Body of pancreas (tissue), 4 donors: ENCODE measurements at regions not wholly inside any gene's neighbourhood (a gene's known extent, or its start where the extent isn't known, plus 50 kb on each side); places are given as distances from the start of the nearest gene placed in this dataset.

Experiments
- POLR2A ChIP-seq, 3 donors: fragments of 450-650 bp; IDR thresholded peaks; one replicate each; pipeline ENCODE4 v1.6.1; 2016; ENCODE audit warnings: antibody characterized with exemption in 3 of 3, mild to moderate bottlenecking in 2 of 3
- TF ChIP-seq, protein P1 (sequence below), 7 experiments: fragments of 450-650 bp in 4 of 7; fragments of 200-600 bp in 3 of 7; sonication (generic) in 3 of 7; IDR thresholded peaks; one replicate each; pipeline ENCODE4 v1.5.1; 2016 to 2019; ENCODE audit warnings: antibody characterized with exemption in 7 of 7

DNA sequence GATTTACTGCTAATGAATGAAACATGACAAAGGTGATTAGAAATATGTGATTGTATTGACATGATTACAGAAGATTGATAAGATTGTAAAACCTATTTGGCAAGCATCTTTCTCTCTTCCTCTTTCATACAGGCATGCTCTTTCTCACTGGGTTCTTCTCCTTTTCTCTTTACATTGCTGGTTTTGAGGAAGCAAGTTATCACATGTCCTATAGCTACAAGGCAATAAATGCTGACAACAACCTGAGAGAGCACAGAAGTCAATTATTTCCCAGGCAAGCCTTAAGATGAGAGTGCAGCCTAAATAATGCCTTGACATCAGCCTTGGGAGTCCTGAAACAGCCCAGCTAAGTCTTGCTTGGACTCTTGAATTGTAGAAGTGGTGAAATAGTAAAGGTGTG, 875.0 kb downstream of the SLITRK1 start:
- TF ChIP-seq POLR2A (IDR thresholded peaks at IDR 0.05), result no peak
- TF ChIP-seq, protein P1, sequence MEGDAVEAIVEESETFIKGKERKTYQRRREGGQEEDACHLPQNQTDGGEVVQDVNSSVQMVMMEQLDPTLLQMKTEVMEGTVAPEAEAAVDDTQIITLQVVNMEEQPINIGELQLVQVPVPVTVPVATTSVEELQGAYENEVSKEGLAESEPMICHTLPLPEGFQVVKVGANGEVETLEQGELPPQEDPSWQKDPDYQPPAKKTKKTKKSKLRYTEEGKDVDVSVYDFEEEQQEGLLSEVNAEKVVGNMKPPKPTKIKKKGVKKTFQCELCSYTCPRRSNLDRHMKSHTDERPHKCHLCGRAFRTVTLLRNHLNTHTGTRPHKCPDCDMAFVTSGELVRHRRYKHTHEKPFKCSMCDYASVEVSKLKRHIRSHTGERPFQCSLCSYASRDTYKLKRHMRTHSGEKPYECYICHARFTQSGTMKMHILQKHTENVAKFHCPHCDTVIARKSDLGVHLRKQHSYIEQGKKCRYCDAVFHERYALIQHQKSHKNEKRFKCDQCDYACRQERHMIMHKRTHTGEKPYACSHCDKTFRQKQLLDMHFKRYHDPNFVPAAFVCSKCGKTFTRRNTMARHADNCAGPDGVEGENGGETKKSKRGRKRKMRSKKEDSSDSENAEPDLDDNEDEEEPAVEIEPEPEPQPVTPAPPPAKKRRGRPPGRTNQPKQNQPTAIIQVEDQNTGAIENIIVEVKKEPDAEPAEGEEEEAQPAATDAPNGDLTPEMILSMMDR (IDR thresholded peaks at IDR 0.05), result no peak
